ENCODE measurements at regions not wholly inside any gene's neighbourhood (a gene's known extent, or its start where the extent isn't known, plus 50 kb on each side); places are given as distances from the start of the nearest gene placed in this dataset.

DNA sequence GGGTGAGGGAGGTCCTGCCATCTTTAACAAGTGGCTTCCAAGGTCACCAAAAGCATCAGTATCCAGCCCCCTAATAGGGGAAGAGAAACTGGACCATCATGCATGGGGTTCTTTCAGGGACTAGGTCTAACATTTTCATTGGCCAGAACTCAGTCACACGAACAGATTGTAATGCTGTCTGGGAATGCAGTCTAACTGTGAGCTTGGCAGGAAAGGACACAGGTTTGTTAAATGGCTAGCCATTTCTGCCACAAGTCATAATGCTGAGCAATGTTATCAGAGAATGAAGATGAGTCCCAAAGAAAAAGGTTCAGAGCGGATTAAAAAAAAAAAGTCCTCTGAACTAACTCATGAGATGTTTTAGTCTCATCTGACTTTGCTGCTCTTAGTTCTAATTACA lies 70.9 kb upstream of the TNP1 start:
- TF ChIP-seq EZH2 (IDR thresholded peaks at IDR 0.05) (no peak), POLR2AphosphoS5 (IDR thresholded peaks at IDR 0.05; ENCODE audit: borderline replicate concordance, low read depth, low read length) (no peak)

Data from SK-N-MC (cell line).